Loucy (cell line): ENCODE measurements at regions not wholly inside any gene's neighbourhood (a gene's known extent, or its start where the extent isn't known, plus 50 kb on each side); places are given as distances from the start of the nearest gene placed in this dataset.

Experiments used
- CTCF ChIP-seq: fragments of 200-600 bp; sonication (generic); conservative IDR thresholded peaks from 2 replicates; pipeline ENCODE4 v1.5.1; 2014; ENCODE audit warnings: mild to moderate bottlenecking, antibody characterized with exemption, low read length
- EZH2phosphoT487 ChIP-seq: fragments of 200-600 bp; IDR thresholded peaks from 2 replicates; pipeline ENCODE4 v1.6.1; 2018; ENCODE audit warnings: antibody characterized with exemption, mild to moderate bottlenecking, moderate library complexity, borderline replicate concordance

- no peak for TF ChIP-seq CTCF
- TF ChIP-seq EZH2phosphoT487 = no peak
Measured at GRCh38 chr5:155885199-155885598, 441.8 kb upstream of the SGCD start.
